Ureter (tissue), 1 donor: ENCODE measurements at regions not wholly inside any gene's neighbourhood (a gene's known extent, or its start where the extent isn't known, plus 50 kb on each side); places are given as distances from the start of the nearest gene placed in this dataset.
"Not testable (repeated sequence)": the region's sequence is repeated elsewhere in the genome, so short reads cannot be mapped to it uniquely, and the experiment has no call there.

Experiments
- DNase-seq: peaks from one replicate; pipeline ENCODE4 v3.0.0-alpha.2; 2020; ENCODE audit warnings: low spot score
- donor health status: DM: yes; HTN: yes; CAD: no.

DNA sequence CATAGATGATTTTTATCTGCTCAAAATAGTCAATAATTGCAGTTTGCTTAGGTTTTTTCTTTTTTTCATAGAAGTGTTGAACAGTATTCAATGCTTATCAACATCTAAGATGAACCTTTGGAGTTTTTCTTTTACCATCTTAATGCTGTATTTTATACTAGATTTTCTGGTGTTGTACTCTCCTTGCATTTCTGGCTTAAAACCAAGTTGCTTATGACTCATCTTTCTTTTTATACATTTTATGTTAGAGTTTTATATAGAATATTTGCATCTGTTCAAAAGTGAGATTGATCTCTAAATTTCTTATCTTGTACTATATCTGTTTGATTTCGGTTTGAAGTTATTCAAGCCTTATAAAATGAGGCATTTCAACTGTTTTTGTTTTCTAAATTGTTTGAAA lies 232.5 kb downstream of the RFPL4B start:
- DNase-seq, result no peak

DNA sequence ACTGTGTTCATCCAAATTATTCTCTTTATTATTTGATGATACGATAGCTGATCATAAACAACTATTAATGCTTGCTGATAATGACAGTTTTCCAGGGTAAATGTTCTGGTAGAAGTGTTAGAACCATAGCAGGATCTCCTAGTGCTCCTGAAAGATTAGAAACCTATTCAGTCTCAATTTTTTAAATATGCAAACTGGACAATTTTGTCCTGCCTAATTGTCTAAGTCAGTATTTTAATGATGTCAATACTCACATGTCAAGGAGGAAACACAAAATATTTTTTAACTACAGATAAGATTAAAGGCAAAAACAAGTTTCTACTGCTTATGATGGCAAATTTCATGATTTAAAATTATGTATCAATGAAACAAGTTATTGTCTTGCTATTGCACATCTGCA lies 233.9 kb downstream of the RFPL4B start:
- no peak for DNase-seq

DNA sequence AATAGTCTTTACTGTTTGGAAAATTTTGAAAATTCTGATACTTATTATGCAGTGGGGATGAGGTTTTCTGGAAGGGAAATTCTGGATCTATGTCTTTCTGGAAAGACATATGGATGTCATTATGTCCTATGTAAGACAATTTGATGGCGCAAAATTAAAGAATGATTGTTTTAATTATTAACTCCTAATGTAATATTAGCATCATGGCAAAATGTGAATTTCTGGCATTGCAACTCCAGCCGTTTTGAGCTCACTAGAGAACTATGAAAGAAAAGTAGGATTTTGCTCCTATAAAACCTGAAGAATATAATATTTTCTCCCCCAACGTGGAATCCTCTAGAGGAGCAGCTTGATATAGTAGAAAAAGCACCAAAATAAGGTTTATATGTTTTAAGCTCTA lies 243.2 kb downstream of the RFPL4B start:
- DNase-seq, result no peak

- no peak for DNase-seq
These were observed 244.2 kb downstream of the RFPL4B start for GRCh38 chr6:112591329-112591728.

GRCh38 chr6:112592159-112592558 lies 245.0 kb downstream of the RFPL4B start:
- DNase-seq, result no peak

DNA sequence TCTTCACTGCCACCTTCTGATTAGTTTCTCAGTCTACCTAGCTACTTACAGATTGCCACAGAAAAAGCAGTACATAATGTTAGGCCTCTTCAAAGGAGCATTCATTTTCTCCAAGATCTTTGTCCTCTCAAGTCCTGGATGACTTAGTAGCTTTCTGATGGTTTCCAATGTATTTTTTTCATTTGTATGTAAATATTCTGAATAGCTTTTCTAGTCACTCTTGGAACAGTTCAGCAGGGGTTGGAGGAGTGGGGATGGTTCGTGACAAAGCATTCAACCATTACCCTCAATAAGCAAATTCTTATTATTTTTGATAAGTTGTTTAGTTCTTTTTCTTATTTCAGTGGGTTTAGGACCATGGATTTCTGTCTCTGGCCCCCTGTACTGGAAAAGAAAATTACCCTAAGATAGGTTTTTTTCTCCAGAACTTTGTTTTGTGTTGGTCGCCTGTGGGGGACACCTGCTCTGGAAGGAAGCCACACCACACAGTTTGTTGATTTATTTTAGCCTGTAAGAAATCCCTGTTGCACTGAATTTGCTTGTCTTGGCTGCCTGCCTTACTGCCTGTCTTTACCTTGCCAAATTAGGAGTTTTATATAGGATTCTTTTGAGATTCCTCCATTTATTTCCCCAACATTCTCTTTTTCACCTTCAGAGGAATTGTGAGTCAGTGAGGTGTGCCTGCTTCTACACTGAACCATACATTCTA lies 247.9 kb downstream of the RFPL4B start:
- no peak for DNase-seq

DNA sequence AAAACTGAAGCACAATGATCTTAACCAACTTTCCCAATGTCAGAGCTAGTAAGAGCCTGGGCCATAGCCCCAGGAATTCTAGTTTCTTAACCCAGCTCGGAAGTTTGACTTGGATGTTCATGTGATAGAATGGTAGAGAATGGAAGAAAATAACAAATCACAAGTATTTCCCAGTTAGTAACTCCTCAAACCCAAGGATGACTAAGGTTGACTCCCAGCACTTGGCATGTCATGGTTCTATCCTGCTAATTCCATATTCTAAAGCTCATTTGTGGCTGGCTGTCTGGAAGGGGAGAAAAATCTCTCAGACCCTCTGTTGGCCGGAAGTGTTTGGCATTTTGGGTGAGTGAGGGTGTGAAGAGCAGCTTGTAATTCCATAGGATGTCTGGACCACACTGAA lies 248.7 kb downstream of the RFPL4B start:
- no peak for DNase-seq

DNA sequence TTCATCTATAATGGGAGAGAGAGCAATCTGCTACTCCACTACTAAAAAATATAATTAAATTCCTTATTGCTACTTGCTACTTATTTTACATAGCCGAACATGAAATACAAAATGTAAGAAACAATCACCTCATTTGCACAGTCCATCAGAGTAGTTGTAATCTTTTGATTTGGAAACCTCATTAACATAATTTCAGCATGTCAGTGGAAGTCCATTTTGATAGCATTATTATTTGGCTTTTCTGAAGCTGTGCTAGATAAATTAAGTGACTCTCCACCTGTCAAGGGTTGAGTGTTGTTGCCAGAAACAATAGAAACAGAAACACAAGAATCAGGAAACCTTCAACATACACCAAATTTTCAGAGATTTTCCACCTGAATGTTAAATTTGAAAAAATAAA lies 250.0 kb downstream of the RFPL4B start:
- DNase-seq, result no peak

DNA sequence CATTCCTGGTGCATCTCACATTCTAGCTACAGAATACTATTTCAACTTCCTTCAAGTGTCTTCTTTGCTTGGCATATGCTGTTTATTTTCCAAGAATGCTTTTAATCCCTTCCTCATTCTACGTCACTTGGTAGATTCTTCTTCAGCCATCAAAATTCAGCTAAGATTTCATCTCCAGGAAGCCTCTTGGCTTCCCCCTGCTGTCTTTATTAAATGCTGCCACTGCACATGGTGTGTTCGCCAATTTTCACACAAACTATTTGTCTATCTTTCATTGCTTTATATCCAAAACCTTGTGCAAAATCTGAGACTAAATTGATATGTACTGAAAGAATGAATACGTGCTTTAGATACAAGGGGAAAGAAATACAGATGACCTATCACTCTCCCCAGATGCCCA lies 253.0 kb downstream of the RFPL4B start:
- no peak for DNase-seq

- DNase-seq, result no peak
These were observed 256.6 kb downstream of the RFPL4B start for GRCh38 chr6:112603726-112604125.

DNA sequence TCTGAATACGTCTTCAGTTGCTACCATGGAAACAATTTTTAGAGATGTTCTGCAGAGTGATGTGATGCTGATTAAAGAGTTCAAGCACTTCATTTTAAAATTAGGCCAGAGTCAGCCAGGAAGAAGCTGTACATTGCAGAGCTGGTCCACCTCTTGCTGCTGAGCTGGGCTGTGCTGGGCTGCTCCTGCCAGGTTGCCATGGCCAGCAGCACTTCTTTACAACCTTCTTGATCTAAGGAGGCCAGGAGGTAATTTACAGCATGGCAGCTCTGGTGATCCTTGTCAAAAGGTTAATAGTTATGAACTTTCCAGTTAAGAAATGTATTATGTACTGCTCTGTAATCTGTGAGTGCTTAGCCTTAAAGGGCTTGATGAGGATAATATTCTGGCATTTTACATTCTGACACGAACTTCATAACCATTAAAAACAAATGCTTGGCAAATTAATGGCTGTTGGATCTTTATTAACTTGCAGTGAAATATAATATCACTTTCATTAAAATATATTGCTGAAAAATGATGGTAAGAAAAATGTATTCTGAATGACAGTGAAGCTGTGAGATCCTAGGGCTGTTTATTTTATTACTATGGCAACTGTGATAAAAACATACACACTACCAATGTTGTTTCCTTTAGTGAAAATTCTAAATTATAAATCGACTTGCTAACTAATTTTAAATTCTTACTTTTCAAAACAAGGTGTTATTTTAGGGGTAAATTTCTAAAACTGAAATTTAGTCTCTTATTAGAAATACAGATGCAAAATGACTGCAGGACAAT lies 259.7 kb downstream of the RFPL4B start:
- no peak for DNase-seq

DNA sequence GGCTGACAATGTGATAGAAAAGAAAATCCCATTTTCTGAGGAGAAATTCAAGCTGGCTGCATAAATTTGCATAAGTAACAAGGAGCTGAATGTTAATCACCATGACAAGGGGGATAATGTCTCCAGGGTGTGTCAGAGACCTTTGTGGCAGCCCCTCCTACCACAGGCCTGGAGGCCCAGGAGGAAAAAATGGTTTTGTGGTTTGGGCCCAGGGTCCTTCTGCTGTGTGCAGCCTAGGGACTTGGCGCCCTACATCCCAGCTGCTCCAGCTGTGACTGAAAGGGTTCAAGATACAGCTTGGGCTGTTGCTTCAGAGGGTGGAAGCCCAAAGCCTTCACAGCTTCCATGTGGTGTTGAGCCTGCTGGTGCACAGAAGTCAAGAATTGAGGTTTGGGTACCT lies 261.8 kb downstream of the RFPL4B start:
- not testable (repeated sequence) for DNase-seq

- no peak for DNase-seq
These were observed 266.3 kb downstream of the RFPL4B start for GRCh38 chr6:112613410-112613809.

DNA sequence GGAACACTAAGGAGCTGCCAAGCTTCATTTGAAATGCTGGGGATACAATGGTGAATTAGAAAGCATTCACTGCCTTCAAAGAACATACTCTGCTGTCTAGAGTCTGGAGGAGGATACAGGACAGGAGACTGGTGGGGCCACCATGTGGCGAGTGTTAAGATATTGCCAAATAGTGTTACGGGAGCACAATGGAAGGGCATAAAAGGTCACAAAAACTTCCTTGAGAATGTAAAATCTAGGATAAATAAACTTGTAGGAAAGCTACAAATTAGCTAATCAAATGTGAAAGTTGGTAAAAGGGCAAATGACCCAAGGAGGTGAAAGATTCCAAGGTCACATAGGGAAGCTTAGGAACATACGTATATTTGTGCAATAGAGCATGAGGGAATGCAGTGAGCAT lies 271.7 kb downstream of the RFPL4B start:
- DNase-seq, result no peak

- DNase-seq, result no peak
These were observed 273.9 kb downstream of the RFPL4B start for GRCh38 chr6:112620812-112621569.

GRCh38 chr6:112622036-112622435 lies 274.9 kb downstream of the RFPL4B start:
- no peak for DNase-seq

GRCh38 chr6:112626468-112627082 lies 279.4 kb downstream of the RFPL4B start:
- no peak for DNase-seq

GRCh38 chr6:112634376-112634775 lies 287.2 kb downstream of the RFPL4B start:
- DNase-seq, result no peak

DNA sequence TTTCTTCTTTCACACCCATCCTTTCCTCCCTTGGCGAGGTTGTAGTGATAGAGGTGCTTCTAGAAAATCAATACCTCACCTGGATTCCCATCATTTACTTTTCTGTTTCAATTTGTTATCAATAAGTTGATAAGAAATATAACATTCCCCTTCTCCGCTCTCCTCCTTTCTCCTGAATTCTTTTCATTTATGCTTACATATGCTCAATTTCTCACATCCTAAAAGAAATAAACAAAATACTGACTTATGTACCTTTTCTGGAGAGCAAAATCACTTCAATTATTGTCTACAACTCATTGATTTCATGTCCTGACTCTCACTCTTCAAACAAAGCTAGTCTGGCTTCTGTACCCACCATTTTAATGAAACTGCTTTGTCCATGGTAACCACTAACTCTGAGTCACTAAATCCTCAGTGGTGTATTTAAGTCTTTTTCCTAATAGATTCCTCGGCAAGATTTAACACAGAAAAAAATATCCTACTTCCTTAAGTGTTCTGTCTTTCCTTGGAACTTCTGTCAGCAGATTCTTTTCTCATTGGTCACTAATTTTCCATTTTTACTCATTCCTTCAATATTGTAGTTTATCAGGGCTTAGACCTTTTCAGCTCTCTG lies 289.6 kb downstream of the RFPL4B start:
- no peak for DNase-seq

DNA sequence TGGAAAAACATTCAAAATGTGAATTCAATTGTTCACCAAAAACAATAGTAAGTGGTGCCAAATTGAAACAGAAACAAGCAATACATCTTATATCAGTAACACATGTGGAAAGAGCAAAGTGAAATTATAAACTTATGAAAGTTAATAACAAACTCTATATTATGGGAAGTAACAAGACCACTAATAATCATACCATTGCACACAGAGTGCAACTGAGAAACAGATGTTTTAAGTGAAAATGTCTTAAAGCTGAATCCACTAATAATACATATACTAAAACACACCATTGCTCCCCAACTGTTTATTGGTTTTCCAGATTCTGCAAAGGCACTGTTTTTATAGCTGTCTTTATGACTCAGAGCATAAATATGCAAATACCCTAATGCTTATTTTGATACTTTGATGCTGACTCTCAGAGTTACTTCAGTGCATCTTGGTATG lies 292.3 kb downstream of the RFPL4B start:
- no peak for DNase-seq

DNA sequence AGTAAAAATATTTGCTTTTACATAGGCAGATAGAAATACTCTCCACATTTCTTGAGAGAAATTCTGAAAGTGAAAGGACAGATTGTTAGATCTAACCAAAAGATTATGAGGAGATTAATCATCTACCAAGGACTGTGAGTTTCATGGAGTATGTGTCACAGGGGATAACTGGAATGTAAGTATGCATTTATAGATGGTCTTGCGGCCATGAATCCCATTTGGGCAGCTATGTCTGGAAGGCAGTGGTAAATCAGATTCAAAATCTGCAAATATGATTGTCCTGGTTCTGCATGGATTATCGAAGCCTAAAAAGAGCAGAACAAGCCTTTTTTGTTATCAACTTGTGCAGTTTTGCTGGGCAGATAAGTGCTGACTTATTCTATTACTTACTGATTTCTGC lies 293.8 kb downstream of the RFPL4B start:
- DNase-seq, result no peak

DNA sequence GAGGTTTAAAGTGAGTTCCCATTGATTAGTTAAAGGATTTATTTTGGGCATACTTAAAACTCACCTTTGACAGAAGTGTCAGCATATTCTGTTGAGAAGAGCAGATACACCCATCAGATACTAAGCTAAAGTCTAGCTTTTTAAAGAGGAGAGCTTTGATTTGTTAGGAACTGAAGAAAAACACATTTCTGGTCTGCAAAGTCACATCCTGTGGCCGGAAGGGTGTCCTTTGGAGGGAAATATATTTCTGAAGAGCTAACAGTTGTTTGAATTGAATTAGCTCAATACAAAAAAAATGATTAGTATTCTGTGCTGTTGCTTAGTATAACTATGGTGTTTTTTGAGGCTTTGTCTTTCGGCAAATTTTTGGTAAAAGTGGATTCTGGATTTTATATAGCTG lies 302.7 kb downstream of the RFPL4B start:
- DNase-seq, result no peak
